ENCODE measurements at regions not wholly inside any gene's neighbourhood (a gene's known extent, or its start where the extent isn't known, plus 50 kb on each side); places are given as distances from the start of the nearest gene placed in this dataset.

DNA sequence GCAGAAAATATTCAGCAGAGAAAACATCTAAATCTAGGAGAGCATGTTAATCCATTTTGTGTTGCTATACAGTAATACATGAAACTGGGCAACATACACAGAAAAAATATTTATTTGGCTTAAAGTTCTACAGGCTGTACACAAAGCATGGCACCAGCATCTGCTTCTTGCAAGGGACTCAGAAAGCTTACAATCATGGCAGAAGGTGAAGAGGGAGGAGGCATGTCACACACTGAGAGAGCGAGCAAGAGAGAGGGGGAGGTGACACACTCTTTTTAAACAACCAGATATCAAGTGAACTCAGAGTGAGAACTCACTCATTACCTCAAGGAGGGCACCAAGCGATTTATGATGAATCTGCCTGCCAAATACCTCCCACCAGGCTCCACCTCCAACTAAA is 94.2 kb upstream of the CNOT2 start:
- H3K4me3 ChIP-seq (ENCODE audit: low read length) = no peak overlapping the region
- DNase-seq (ENCODE audit: low read depth, low spot score) = no peak

DNA sequence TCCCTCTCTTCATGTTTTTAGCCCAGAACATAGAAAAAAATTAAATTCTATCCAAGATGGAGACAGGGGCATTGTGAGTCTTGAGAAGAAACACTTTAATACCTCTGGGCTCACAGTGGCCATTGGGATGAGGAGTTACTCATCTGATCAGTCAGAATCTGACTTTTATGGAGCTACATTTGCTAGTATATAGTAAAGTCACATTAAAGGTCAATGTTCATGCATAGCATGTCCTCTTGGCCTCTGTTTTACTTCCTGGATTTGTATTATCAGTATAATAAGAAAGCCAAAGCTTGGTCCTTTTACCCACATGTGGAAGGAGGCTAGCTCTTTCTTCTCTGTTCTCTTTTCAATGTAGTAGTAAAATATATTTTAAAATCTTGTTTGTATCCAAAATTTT is 93.6 kb upstream of the CNOT2 start:
- no peak for DNase-seq (ENCODE audit: low read depth, low spot score)

DNA sequence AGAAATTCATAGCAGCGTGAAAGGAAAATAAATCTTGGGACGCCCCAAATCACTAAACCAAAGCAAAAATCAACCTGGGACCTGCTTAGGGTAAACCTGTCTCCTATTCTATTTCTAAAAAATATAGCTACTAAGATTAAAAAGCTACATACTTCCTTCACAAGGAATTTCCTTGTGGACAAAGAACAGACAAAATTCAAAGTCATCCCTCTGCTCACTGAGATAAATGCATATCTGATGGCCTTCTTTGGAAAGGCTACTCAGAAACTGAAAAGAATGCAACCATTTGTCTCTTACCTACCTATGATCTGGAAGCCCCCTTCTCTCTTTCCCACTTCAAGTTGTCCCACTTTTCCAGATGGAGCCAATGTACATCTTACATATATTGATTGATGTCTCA is 93.0 kb upstream of the CNOT2 start:
- no peak overlapping the region for H3K4me3 ChIP-seq (ENCODE audit: low read length)
- no peak for DNase-seq (ENCODE audit: low read depth, low spot score)

More for the DNA sequence above, 93.6 kb upstream of the CNOT2 start:
- H3K4me3 ChIP-seq (ENCODE audit: low read length) = no peak overlapping the region

GRCh38 chr12:70151993-70152392 is 91.2 kb upstream of the CNOT2 start:
- DNase-seq (ENCODE audit: low read depth, low spot score) = no peak
- H3K4me3 ChIP-seq (ENCODE audit: low read length) = no peak overlapping the region

DNA sequence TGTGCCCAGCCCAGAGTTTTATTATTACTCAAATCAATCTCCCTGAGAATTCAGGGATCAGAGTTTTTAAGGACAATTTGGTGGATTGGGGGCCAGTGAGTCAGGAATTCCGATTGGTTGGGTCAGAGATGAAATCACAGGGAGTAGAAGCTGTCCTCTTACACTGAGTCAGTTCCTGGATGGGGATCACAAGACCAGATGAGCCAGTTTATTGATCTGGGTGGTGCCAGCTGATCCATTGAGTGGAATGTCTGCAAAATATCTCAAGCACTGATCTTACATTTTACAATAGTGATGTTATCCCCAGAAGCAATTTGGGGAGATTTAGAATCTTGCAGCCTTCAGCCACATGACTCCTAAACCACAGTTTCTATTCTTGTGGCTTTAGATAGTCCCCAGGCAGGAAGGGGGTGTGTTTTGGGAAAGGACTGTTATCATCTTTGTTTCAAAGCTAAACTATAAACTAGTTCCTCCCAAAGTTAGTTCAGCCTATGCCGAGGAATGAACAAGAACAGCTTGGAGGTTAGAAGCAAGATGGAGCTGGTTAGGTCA is 89.1 kb upstream of the CNOT2 start:
- no peak for DNase-seq (ENCODE audit: low read depth, low spot score)

GRCh38 chr12:70154960-70155589 is 88.2 kb upstream of the CNOT2 start:
- no peak overlapping the region for H3K4me3 ChIP-seq (ENCODE audit: low read length)
- DNase-seq (ENCODE audit: low read depth, low spot score) = peak; percentile 20

More for the DNA sequence above, 89.1 kb upstream of the CNOT2 start:
- no peak overlapping the region for H3K4me3 ChIP-seq (ENCODE audit: low read length)

GRCh38 chr12:70157099-70157498 is 86.1 kb upstream of the CNOT2 start:
- no peak overlapping the region for H3K4me3 ChIP-seq (ENCODE audit: low read length)
- DNase-seq (ENCODE audit: low read depth, low spot score) = no peak

GRCh38 chr12:70165450-70165849 is 77.8 kb upstream of the CNOT2 start:
- no peak for DNase-seq (ENCODE audit: low read depth, low spot score)

GRCh38 chr12:70176290-70176689 is 66.9 kb upstream of the CNOT2 start:
- no peak overlapping the region for H3K4me3 ChIP-seq (ENCODE audit: low read length)
- DNase-seq (ENCODE audit: low read depth, low spot score) = no peak

More at GRCh38 chr12:70165450-70165849, 77.8 kb upstream of the CNOT2 start:
- no peak overlapping the region for H3K4me3 ChIP-seq (ENCODE audit: low read length)

DNA sequence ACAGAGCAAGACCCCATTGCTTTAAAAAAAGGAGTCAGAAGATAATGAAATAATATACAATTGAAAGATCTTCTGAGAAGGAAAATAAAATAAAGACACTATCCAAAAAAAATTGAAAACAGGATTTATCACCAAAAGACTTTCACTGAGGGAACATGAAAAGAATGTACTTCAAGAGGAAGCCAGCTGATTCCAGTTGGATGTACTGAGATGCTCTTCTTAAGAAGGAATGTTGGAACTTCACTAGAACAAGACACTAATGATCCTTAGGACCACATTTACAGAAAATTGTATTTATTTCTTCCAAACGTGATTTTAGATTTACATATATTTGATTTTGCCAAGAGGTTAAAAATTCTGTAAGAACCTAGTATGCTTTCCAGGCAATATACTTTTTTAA is 65.6 kb upstream of the CNOT2 start:
- no peak overlapping the region for H3K4me3 ChIP-seq (ENCODE audit: low read length)
- no peak for DNase-seq (ENCODE audit: low read depth, low spot score)

GRCh38 chr12:70178038-70178437 is 65.2 kb upstream of the CNOT2 start:
- DNase-seq (ENCODE audit: low read depth, low spot score) = no peak
- no peak overlapping the region for H3K4me3 ChIP-seq (ENCODE audit: low read length)

- no peak for DNase-seq (ENCODE audit: low read depth, low spot score)
These were observed 63.1 kb upstream of the CNOT2 start for GRCh38 chr12:70180130-70180529.

GRCh38 chr12:70185301-70185700 is 57.9 kb upstream of the CNOT2 start:
- H3K4me3 ChIP-seq (ENCODE audit: low read length) = no peak overlapping the region
- no peak for DNase-seq (ENCODE audit: low read depth, low spot score)

More at GRCh38 chr12:70180130-70180529, 63.1 kb upstream of the CNOT2 start:
- no peak overlapping the region for H3K4me3 ChIP-seq (ENCODE audit: low read length)

DNA sequence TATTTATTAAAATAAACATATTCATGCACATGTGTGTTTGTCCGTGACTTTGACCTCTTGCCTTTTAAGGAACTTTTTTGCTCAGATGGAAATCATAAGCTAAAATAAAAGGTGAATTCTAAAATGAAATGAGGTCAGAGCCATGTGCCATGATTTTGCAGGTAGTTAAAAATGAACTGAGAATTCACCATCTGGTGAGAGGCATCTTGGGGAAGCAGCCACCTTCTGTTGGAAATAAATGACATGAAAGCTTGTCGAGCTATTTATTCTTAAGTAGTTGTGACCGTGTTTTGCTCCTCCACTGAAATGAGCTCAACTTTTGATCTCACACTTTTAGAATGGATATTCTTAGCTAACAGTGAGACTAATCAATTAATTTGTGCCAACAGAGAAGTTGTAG is 56.8 kb upstream of the CNOT2 start:
- DNase-seq (ENCODE audit: low read depth, low spot score) = no peak

DNA sequence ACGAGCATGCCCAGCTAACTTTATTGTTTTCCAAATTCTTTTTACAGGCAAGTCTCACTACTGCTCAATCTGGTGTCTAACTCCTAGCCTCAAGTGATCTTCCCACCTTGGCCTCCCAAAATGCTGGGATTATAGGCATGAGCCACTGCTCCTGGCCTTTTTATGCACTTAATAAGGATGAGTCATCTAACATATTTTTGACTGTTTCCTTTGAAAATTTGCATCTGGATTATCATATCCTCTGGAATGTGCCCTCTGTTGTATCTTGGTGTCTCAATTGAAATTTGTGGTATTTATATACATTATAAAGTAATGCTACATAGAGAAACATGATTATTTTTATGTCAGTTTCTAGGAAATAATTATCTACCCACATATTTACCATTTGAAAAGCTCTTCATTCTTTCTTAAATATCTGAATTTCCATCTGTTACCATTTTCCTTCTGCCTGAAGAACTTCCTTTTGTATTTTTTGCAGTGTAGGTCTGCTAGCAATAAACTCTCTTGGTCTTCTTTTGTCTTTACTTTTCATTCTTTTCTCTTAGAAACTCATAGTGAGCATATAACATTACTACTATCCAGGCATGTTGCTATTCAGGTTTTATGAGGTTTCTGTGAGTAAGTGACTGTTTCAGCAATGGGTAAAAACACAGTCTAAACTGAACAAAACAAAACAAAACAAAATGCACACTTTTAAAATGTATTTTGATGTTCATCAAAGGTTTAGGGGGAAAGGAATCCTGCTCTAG is 52.8 kb upstream of the CNOT2 start:
- H3K4me3 ChIP-seq (ENCODE audit: low read length) = no peak overlapping the region
- DNase-seq (ENCODE audit: low read depth, low spot score) = no peak

More for the DNA sequence above, 56.8 kb upstream of the CNOT2 start:
- no peak overlapping the region for H3K4me3 ChIP-seq (ENCODE audit: low read length)

All from Jurkat, Clone E6-1 (cell line).